Left forelimb (tissue), 1 donor: ENCODE measurements at regions not wholly inside any gene's neighbourhood (a gene's known extent, or its start where the extent isn't known, plus 50 kb on each side); places are given as distances from the start of the nearest gene placed in this dataset.
"Not testable (repeated sequence)": the region's sequence is repeated elsewhere in the genome, so short reads cannot be mapped to it uniquely, and the experiment has no call there.

Experiments used
- DNase-seq: peaks from one replicate; pipeline ENCODE4 v3.0.0-alpha.2; 2018; ENCODE audit warnings: low spot score

GRCh38 chr2:200102971-200103370, 147.6 kb downstream of the MAIP1 start:
- no peak for DNase-seq

DNA sequence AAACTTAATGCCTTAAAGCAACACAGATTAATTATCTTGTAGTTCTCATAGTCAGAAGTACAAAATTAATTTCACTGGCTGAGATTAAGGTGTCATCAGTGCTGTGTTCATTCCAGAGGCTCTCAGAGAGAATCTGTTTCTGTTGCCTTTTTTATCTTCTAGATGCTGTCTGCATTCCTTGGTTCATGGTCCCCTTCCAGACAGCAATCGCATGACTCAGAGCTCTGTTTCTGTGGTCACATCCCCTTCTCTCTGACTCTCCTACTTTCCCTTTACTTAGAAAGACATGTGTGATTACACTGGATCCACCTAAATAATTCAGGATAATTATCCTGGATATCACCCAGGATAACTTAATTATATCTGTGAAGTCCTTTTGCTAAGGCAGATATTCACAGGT, 148.6 kb downstream of the MAIP1 start:
- no peak for DNase-seq

GRCh38 chr2:200107514-200108217, 152.3 kb downstream of the MAIP1 start:
- no peak for DNase-seq

DNA sequence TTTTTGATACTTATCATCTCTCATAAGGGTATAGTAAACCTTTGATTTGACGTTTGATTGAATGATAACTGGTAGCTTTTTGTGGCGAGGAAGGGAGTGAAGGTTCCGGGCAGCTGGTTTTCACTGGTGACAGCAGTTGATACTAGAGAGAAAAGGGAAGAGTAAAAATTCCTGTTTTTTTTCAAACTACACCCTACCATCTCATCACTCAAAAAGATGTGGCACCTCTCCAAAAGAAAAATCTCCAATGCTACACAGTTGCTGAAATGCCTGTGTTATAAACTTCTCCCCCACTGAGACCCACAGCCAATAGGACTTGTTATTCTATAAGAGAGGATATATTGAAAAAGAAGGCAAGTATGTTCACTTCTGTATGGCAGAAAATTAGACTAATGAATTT, 154.0 kb downstream of the MAIP1 start:
- DNase-seq: no peak

DNA sequence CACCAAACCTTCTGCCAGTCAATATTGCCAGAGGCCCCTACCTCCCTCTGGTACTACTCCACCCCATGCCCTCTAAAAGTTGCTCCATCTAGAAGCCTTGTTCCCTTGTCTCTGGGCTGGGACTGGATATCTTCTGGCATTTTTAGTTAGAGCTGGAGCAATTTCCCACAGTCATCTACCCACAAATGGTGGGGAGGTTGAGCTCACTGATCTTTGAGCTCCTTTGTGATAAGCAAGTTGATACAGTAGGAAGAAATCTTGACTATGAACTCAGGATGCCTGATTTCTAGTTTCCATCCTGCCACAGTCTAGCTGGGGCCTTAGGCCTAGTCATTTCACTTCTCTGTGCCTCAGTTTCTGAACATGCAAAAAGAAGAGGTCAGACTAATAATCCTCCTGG, 155.0 kb downstream of the MAIP1 start:
- no peak for DNase-seq

DNA sequence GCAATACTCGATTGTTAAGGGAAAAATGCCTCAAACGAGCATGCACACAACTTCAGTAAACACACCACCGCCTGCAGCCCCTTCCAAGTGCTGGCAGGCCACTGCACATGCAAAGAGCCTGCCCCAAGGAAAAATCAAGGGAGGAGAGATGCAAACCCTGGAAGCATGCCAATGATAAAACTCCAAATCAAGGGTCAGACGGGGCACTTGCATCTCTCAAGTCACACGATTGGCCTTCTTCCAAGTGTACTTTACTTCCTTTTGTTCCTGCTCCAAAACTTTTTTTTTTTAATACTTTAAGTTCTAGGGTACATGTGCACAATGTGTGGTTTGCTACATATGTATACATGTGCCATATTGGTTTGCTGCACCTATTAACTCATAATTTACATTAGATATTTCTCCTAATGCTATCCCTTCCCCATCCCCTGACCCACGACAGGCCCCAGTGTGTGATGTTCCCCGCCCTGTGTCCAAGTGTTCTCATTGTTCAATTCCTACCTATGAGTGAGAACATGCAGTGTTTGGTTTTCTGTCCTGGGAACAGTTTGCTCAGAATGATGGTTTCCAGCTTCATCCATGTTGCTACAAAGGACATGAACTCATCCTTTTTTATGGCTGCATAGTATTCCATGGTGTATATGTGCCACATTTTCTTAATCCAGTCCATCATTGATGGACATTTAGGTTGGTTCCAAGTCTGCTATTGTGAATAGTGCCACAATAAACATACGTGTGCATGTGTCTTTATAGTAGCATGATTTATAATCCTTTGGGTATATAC, 157.8 kb downstream of the MAIP1 start:
- not testable (repeated sequence) for DNase-seq

- no peak for DNase-seq
Observed at GRCh38 chr2:200119236-200119635, 163.9 kb downstream of the MAIP1 start.

- no peak for DNase-seq
Observed at GRCh38 chr2:200121931-200122330, 166.5 kb downstream of the MAIP1 start.

DNA sequence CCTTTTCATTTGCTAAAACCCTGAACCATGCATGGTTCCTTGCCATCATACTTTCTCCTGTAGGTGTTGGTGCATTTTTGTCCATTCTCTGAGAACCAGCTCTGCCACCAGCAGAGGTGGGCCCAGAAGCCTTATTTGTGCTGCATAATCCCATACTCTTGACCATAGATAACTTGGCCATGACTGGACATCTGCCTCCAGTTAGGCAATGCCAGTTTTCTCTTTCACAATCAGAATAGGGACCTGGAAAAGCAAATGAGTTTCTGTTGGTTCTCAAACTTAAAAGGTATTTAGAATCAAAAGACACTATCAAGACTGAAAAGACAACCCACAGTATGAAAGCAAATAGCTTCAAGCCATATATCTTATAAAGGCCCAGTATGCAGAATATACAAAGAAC, 167.3 kb downstream of the MAIP1 start:
- DNase-seq: no peak

- DNase-seq: not testable (repeated sequence)
Observed at GRCh38 chr2:200124665-200125368, 169.4 kb downstream of the MAIP1 start.

DNA sequence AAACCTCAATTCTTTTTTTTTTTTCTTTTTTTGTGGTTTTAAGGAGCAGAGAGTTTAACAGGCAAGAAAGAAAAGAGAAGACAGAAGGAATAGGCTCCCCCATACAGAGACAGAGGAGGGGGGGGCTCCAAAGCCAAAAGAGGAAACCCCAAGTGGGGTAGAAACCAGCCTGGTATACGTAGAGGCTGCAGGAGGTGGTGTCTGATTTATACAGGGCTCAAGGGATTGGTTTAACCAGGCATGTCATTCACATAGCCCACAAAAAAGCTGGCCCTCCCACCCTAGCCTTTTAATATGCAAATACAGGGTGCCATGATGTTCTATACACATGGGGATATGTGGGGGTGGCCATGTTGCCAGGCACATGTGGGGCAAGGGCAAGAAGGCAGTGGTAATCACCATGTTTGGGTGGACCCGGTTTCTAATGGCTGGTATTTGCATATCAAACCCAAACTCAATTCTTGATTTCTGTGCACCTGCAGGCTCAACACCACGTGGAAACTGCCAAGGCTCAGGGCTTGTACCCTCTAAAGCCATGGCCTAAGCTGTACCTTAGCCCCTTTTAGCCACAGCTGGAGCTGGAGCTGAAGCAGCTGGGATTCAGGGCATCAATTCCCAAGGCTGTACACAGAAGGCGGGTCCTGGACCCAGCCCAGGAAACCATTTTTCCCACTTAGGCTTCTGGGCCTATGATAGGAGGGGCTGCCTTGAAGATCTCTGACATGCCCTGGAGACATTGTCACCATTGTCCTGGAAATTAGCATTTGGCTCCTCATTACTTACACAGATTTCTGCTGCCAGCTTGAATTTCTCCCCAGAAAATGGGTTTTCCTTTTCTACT, 170.3 kb downstream of the MAIP1 start:
- no peak for DNase-seq

- not testable (repeated sequence) for DNase-seq
Observed at GRCh38 chr2:200126285-200126670, 170.9 kb downstream of the MAIP1 start.

DNA sequence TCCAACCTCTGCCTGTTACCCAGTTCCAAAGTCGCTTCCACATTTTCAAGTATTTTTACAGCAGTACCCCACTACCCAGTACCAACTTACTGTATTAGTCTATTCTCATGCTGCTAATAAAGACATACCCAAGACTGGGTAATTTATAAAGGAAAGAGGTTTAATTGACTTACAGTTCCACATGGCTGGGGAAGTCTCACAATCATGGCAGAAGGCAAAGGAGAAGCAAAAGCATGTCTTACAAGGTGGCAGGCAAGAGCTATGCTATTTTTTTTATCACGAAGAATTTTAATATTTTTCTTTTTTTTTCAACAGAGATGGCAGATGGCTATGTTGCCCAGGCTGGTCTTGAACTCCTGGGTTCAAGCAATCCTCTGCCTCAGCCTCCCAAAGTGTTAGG, 171.3 kb downstream of the MAIP1 start:
- not testable (repeated sequence) for DNase-seq

DNA sequence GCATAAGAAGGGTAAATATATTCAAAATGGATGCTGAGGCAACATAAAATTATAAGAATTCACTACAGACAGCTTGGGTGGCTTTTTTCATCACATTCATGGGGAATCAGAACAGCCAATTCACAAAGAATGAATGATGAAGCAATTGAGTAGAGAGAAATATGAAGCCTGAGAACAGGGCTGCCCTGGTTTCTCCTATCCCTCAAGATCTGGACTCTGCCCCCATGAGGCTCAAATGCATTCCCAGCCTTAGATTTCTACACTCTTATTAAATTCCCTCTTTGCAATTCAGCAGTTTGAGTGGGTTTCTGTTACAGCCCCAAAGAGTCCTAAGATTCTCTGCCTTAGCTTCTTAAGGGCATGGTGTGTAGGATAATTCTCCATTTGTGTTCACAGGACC, 172.5 kb downstream of the MAIP1 start:
- no peak for DNase-seq

GRCh38 chr2:200128296-200128695, 172.9 kb downstream of the MAIP1 start:
- no peak for DNase-seq

DNA sequence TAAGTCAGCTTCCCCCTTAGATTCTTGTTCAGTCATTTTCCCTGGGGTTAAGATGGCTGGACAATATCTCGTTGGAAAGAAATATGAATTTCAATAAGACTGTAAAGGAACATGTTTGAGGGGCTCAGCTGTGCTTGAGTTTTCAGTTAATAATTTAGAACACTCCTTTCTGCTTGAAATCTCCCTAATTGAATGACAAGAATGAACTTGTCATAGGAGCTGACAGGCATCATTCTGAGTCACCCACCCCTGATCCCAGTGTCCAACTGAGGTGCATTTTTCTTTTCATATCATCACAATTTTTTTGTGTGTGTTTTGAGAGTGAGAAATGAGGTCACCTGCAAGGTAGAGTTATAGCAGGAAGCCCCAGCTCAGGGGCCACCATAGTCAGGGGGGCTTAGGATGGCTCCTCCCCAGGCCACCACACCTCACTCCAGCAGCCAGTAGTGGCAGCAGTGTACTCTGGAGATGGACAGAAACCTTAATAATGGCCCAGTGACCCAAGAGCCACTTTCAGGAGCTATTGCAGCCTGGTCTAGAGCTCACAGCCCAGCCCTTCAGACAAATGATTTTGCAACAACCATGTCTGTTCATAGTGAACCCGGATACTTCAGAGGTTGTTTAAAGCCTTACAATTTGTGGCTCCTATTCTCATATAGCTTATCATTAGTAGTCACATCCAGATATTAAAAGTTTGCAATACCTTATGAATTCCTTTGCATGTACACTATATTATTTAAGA, 174.5 kb downstream of the MAIP1 start:
- DNase-seq: no peak

DNA sequence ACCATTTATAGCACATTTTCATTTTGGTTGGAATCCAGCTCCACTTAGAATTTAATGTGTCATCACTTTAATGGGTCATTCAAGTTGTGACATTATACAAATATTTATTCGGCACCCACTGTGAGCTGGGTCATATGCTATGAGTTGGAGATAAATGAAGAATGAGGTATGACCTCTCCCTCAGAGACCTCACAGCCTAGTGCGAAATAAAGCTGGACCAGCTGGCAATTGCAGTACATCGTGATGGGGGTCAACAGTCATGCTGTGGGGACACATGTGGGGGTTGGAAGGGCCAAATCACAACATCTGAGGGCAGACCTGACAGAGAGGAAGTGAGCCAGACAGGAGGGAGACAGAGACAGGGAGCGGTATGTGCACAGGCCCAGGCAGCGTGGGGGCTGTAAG, 175.4 kb downstream of the MAIP1 start:
- no peak for DNase-seq

- no peak for DNase-seq
Observed at GRCh38 chr2:200131307-200131706, 175.2 kb upstream of the SPATS2L start.

DNA sequence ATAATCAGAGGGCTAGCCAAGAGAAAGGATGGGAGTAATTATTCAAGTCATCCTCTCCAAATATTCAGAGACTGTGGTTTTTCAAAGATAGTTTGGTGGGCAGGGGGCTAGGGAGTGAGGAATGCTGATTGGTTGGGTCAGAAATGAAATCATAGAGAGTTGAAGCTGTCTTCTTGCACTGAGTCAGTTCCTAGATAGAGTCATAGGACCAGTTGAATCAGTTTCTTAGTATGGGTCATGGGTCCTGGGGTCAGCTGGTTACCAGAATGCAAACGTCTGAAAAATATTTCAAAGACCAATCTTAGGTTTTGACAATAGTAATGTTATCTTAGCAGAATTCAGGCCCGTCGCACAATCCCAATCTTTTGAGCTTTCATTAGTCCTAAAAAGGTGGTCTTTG, 171.4 kb upstream of the SPATS2L start:
- no peak for DNase-seq

GRCh38 chr2:200136655-200137054, 169.8 kb upstream of the SPATS2L start:
- no peak for DNase-seq

- DNase-seq: no peak
Observed at GRCh38 chr2:200137271-200137670, 169.2 kb upstream of the SPATS2L start.
